Right renal pelvis (tissue), 4 donors: ENCODE measurements at regions not wholly inside any gene's neighbourhood (a gene's known extent, or its start where the extent isn't known, plus 50 kb on each side); places are given as distances from the start of the nearest gene placed in this dataset.
"Not testable (repeated sequence)": the region's sequence is repeated elsewhere in the genome, so short reads cannot be mapped to it uniquely, and the experiment has no call there.

Source experiments
- DNase-seq, 4 donors: peaks; one replicate each; pipeline ENCODE4 v3.0.0-alpha.2; 2013; ENCODE audit warnings: low read depth in 4 of 4, low spot score in 3 of 4, missing footprints in 1 of 4

GRCh38 chr14:45990252-45990651 lies 661.3 kb downstream of the RPL10L start:
- no peak for DNase-seq

DNA sequence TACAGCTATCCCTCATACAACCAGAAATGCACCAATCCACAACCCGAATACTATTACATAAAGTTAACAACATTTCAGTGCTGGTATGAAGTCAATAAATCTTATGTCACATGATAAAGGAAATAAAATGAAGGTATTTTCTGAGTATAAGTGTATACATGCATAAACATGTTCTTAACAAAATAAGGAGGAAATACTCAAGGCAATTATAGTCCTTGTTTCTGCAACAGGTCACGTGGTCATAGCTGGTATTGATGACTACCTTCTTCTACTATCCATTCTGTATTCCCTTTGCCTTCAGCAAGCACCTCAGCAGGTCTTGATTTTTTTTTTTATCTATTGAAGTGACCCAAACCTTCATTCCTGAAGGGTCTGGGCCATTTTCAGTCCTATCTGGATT lies 675.6 kb downstream of the RPL10L start:
- DNase-seq = no peak

DNA sequence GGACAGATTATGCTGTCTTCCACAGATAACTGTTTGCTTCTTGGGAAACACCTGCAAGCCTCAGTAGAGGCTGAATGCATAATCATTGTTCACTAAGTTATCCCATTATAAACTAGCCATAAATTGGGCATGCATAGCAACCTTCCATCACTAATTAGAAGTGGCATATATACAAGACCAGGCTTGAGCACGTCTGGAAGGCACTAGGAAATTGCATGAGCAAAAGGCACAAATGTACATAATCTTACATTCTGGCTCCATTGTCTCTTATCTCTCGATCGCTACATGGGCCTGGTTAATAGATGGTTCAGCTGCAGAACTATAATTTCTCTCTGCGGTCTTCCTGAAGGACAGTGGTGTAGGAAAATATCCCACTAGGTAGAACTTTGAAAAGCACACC lies 679.2 kb downstream of the RPL10L start:
- DNase-seq = no peak

DNA sequence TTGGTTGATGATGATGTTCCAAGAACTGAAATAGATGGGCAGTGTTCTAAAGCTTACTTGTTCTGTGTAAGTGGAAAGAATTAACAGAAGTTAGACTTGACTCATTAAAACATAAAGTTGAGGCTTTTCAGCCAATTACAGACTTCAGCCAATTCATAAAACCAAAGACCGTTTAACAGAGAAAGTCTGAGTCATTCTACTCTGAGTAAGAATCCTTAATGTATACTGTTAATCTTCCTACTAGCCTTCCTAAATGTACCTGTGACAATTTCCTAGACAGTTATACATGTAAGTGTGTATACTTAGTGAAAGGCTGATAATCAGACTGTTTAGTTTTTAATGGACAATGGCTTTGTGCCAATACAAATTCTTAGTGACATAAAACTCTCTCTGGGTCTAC lies 681.0 kb downstream of the RPL10L start:
- DNase-seq = no peak

GRCh38 chr14:45968037-45968436 lies 683.5 kb downstream of the RPL10L start:
- no peak for DNase-seq

GRCh38 chr14:45949479-45949878 lies 696.5 kb upstream of the MIS18BP1 start:
- no peak for DNase-seq

DNA sequence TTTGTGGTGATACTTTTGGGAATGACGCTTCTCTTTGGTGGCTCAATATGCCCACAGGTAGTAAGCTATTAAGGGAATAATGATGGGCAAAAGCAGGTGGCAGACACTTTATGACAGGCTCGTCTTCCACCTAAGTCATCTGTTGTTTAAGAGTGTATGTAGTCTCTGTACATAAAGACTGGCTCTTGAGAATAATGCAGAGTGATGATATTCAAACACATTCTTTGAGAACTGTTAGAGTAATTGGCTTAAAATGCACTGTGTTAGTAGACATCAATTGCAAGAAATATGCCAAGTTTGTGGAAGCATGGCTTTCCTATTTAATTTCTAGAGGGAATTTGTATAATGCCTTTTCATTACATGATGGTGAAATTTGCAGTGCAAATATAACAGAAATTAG lies 694.8 kb upstream of the MIS18BP1 start:
- DNase-seq = no peak

DNA sequence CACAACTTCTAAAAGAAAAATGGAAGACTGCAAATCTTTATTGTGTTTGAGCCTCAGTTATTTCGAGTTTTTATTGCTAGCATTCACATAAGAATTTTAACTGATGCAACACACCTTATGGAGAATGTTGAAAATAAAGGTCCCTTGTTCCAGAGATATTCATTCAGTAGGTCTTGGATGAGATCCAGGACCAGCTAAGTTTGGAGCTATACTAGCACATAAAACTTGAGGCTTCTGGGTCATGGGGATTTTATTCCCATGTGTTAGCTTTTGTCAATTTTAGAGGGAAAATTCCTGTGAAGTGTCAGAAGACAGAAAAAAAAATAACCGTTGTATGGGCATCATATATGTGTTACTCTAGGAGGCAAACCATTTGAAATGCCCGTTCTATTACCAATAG lies 693.2 kb upstream of the MIS18BP1 start:
- DNase-seq = no peak

DNA sequence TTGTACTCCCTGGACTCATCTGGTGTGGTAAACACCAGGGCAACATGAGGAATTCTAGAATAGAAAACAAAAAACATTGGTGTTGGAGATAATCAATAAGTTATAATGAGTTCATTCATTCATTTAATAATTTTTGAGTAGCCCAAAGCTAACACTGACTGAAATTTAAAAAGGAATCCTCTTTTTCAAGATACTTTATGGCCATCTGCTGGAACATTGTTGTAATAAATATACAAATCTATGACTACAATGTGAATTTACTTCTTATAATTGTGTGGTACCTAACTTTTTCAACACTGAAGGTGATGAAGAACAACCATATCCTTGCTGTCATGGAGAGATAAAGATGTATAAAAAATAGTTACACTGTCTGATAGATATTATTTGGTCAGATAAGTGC lies 687.3 kb upstream of the MIS18BP1 start:
- DNase-seq = no peak

GRCh38 chr14:45939572-45939971 lies 686.6 kb upstream of the MIS18BP1 start:
- DNase-seq = no peak

GRCh38 chr14:45919995-45920394 lies 667.0 kb upstream of the MIS18BP1 start:
- DNase-seq = not testable (repeated sequence)

DNA sequence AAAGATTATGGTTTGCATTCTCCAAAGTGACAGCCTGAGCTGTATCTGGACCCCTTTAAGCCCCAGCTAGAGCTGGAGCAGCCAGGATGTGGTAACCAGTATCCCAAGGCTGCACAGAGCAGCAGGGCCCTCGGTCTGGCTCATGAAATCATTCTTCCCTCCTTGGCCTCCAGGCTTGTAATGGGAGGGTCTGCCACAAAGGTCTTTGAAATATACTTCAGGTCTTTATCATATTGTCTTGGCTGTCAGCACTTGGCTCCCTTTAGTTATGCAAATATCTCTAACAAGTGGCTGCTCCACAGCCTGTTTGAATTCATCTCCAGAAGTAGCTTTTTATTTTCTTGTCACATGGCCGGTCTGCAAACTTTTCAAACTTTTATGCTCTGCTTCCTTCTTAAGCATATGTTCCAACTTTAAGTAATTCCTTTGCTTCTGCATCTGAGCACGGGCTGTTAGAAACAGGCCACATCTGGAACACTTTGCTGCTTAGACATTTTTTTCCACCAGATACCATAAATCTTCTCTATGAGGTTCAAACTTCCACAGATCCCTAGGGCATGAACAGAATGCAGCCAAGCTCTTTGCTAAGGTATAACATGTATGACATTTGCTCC lies 663.4 kb upstream of the MIS18BP1 start:
- peak in 3 of 4 donors; percentile 16 to 30 (median 24) for DNase-seq

GRCh38 chr14:45907782-45908181 lies 654.8 kb upstream of the MIS18BP1 start:
- no peak for DNase-seq

- no peak for DNase-seq
Observed at GRCh38 chr14:45906257-45906656, 653.3 kb upstream of the MIS18BP1 start.

- no peak for DNase-seq
Observed at GRCh38 chr14:45905672-45906071, 652.7 kb upstream of the MIS18BP1 start.

DNA sequence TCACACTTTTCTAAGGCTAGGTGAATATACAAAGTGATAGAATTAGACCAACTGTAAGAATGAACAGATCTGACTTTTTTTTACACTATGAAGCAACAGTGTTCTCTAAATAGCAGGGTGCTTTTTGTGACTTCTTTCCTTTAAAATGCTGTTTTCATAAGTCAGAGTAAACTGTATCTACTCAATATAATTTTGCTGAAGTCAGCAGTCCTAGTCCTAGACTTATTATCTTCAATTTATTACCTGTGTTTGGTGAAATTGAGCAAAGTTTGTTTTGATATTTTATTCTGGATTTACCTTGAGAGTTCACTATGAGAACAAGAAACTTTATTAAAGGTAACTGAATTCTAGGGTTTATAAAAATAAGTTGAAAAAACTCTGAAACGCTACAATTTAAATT lies 651.3 kb upstream of the MIS18BP1 start:
- no peak for DNase-seq

DNA sequence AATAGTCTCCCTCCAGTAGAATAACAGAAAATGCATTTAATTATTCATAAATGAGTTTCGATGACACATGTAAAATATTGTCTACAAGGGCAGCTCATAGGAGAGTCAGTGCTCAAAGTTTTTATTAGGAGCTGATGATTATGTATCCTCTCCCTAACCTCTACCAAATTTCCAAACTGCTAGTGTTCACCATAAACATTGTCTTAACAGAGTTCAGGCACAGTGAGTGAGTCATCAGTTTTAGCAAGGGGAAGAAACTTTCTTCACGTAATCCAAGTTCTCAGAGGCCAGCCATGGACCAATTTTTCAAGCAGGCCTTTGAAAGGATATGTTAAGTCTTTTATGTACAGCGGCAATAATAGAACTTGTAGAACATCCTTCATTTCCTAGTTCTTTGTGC lies 649.2 kb upstream of the MIS18BP1 start:
- no peak for DNase-seq

GRCh38 chr14:45897439-45897838 lies 644.4 kb upstream of the MIS18BP1 start:
- DNase-seq = no peak

- DNase-seq = no peak
Observed at GRCh38 chr14:45893127-45893526, 640.1 kb upstream of the MIS18BP1 start.

DNA sequence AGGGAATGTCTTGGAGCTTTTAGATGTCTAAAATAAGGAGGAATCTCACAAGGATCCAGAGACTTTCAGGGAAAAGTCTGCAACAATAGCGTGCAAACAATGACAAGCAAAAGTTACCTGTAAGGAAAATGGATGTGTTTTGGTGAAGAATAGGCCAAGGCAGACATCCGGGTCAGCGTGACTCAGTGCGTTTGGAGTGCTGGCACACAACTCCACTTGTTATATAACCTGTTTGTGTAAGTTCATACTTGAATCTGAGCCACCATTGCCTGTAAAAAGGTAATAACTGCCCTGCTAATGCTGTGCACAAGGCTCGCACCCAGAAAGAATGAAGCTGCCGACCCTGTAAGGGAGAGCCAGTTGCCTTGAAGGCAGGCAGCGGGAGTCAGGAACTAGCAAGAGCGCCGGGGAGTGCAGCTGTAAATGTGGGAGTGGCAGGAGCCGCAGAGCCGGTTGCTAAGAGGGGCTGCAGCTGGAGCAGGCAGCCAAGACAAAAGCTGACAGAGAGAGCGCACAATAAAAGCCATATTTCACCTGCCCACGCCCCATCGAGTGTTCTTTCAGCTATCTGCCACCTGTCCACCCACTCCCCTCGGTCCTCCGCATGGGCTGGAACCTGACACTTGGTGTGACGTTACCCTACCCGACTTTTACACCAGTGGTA lies 638.5 kb upstream of the MIS18BP1 start:
- DNase-seq = peak; percentile 35 to 50 (median 36)

- DNase-seq = not testable (repeated sequence)
Observed at GRCh38 chr14:45888766-45889285, 635.8 kb upstream of the MIS18BP1 start.

DNA sequence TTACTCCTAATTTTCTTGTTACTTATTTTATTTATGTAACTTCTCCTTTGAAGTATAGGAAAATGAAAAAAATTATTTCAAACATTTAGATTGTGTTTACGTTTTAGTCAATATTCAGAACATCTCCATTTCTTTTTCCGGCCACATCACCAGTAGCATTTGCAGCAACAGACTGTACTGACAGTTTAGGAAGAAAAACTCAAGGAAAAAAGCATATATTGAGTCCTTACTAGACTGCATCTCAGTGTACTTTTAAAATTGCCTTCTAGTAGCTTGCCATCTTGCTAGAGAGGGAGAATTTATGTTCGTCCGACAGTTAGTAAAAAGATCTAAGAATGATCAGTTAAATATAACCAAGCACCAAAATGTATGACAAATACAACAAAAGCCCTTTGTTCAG lies 625.0 kb upstream of the MIS18BP1 start:
- DNase-seq = no peak
